ENCODE measurements at regions not wholly inside any gene's neighbourhood (a gene's known extent, or its start where the extent isn't known, plus 50 kb on each side); places are given as distances from the start of the nearest gene placed in this dataset.

GRCh38 chr1:221926441-221926840, 184.6 kb upstream of the DUSP10 start:
- TF ChIP-seq CTCF (IDR thresholded peaks at IDR 0.05) = no peak
- TF ChIP-seq EP300 (IDR thresholded peaks at IDR 0.05) = no peak

All from stomach (tissue), 4 donors.